ENCODE measurements at regions not wholly inside any gene's neighbourhood (a gene's known extent, or its start where the extent isn't known, plus 50 kb on each side); places are given as distances from the start of the nearest gene placed in this dataset.
"Not testable (repeated sequence)": the region's sequence is repeated elsewhere in the genome, so short reads cannot be mapped to it uniquely, and the experiment has no call there.

GRCh38 chr1:244318512-244318911 is 133.2 kb downstream of the ADSS2 start:
- no peak for DNase-seq

GRCh38 chr1:244319283-244320132 is 132.2 kb downstream of the ADSS2 start:
- DNase-seq, result peak in 1 of 56 donors; percentile 5

GRCh38 chr1:244322181-244322580 is 129.5 kb downstream of the ADSS2 start:
- DNase-seq, result no peak

GRCh38 chr1:244322791-244323521 is 128.8 kb downstream of the ADSS2 start:
- peak in 1 of 56 donors; percentile 18 for DNase-seq

GRCh38 chr1:244324176-244324883 is 127.4 kb downstream of the ADSS2 start:
- DNase-seq, result no peak

- DNase-seq, result peak in 2 of 56 donors; percentile 3 to 4
These were observed 126.5 kb downstream of the ADSS2 start for GRCh38 chr1:244325056-244325758.

GRCh38 chr1:244326757-244327156 is 125.0 kb downstream of the ADSS2 start:
- no peak for DNase-seq

- DNase-seq, result no peak
These were observed 124.2 kb downstream of the ADSS2 start for GRCh38 chr1:244327533-244327932.

GRCh38 chr1:244328476-244328875 is 123.2 kb downstream of the ADSS2 start:
- DNase-seq, result no peak

GRCh38 chr1:244329591-244330317 is 122.0 kb downstream of the ADSS2 start:
- DNase-seq, result no peak

- no peak for DNase-seq
These were observed 121.4 kb downstream of the ADSS2 start for GRCh38 chr1:244330318-244330625.

- not testable (repeated sequence) for DNase-seq
These were observed 118.9 kb downstream of the ADSS2 start for GRCh38 chr1:244332761-244333160.

GRCh38 chr1:244334315-244334714 is 117.4 kb downstream of the ADSS2 start:
- not testable (repeated sequence) for DNase-seq

GRCh38 chr1:244334842-244335241 is 116.9 kb downstream of the ADSS2 start:
- not testable (repeated sequence) for DNase-seq

GRCh38 chr1:244335456-244335855 is 116.3 kb downstream of the ADSS2 start:
- DNase-seq, result no peak

GRCh38 chr1:244336232-244336899 is 115.3 kb downstream of the ADSS2 start:
- no peak for DNase-seq

GRCh38 chr1:244337839-244338238 is 113.9 kb downstream of the ADSS2 start:
- DNase-seq, result no peak

GRCh38 chr1:244339073-244339692 is 112.5 kb downstream of the ADSS2 start:
- DNase-seq, result no peak

GRCh38 chr1:244339776-244340175 is 111.9 kb downstream of the ADSS2 start:
- peak in 10 of 56 donors; percentile 3 to 38 (median 14) for DNase-seq

- DNase-seq, result no peak
These were observed 111.3 kb downstream of the ADSS2 start for GRCh38 chr1:244340396-244340795.

All from nucleus accumbens (tissue), 56 donors.